ENCODE measurements at regions not wholly inside any gene's neighbourhood (a gene's known extent, or its start where the extent isn't known, plus 50 kb on each side); places are given as distances from the start of the nearest gene placed in this dataset.
A peak's percentile ranks its signal among the peaks of the same experiment; 100 is the strongest.

- H3K4me3 ChIP-seq (ENCODE audit: low read depth, low read length): no peak overlapping the region
- H3K36me3 ChIP-seq (ENCODE audit: control insufficient read depth, insufficient read depth, low read length): no peaks in the 10 kb centered on the region
- ChIA-PET POLR2A (no interaction called here), CTCF (no interaction called here)
- H3K27me3 ChIP-seq (ENCODE audit: control insufficient read depth, insufficient read depth, low read length): no peaks in the 10 kb centered on the region
- DNase-seq (ENCODE audit: low read depth): peak; percentile 37
- TF ChIP-seq CTCF (IDR thresholded peaks at IDR 0.05; ENCODE audit: insufficient read depth, low read depth, low read length): no peak
Observed at GRCh38 chr4:106851726-106852125, 184.4 kb downstream of the DKK2 start.

- no peak overlapping the region for H3K4me3 ChIP-seq (ENCODE audit: low read depth, low read length)
- ChIA-PET POLR2A (no interaction called here), CTCF (interaction anchor here (0.7 kb wide), 1 partner anchor 925 kb away, joined by 3 read pairs; no protein-coding TSS in a partner anchor)
- TF ChIP-seq CTCF (IDR thresholded peaks at IDR 0.05; ENCODE audit: insufficient read depth, low read depth, low read length): no peak
- H3K36me3 ChIP-seq (ENCODE audit: control insufficient read depth, insufficient read depth, low read length): no peaks in the 10 kb centered on the region
- DNase-seq (ENCODE audit: low read depth): no peak
- H3K27me3 ChIP-seq (ENCODE audit: control insufficient read depth, insufficient read depth, low read length): no peaks in the 10 kb centered on the region
Observed at GRCh38 chr4:106850691-106851090, 185.4 kb downstream of the DKK2 start.

GRCh38 chr4:106835919-106836318 is 200.2 kb downstream of the DKK2 start:
- Histone ChIP-seq H3K4me3 (ENCODE audit: low read depth, low read length) (no peak overlapping the region), H3K36me3 (ENCODE audit: control insufficient read depth, insufficient read depth, low read length) (no peaks in the 10 kb centered on the region), H3K27me3 (ENCODE audit: control insufficient read depth, insufficient read depth, low read length) (no peaks in the 10 kb centered on the region)
- TF ChIP-seq CTCF (IDR thresholded peaks at IDR 0.05; ENCODE audit: insufficient read depth, low read depth, low read length): no peak
- no peak for DNase-seq (ENCODE audit: low read depth)
- CTCF ChIA-PET: interaction anchor here (1.3 kb wide), 1 partner anchor 8 kb away, joined by 6 read pairs; no protein-coding TSS in a partner anchor
- POLR2A ChIA-PET: no interaction called here

- no peaks in the 10 kb centered on the region for H3K36me3 ChIP-seq (ENCODE audit: control insufficient read depth, insufficient read depth, low read length)
- no peak for TF ChIP-seq CTCF (IDR thresholded peaks at IDR 0.05; ENCODE audit: insufficient read depth, low read depth, low read length)
- no peaks in the 10 kb centered on the region for H3K27me3 ChIP-seq (ENCODE audit: control insufficient read depth, insufficient read depth, low read length)
- no peak for DNase-seq (ENCODE audit: low read depth)
- POLR2A ChIA-PET: no interaction called here
- H3K4me3 ChIP-seq (ENCODE audit: low read depth, low read length): no peak overlapping the region
- CTCF ChIA-PET: no interaction called here
Observed at GRCh38 chr4:106830879-106831278, 205.2 kb downstream of the DKK2 start.

- peak; percentile 30; the same call in 1 of the 2 replicates for TF ChIP-seq CTCF (IDR thresholded peaks at IDR 0.05; ENCODE audit: insufficient read depth, low read depth, low read length)
- Histone ChIP-seq H3K27me3 (ENCODE audit: control insufficient read depth, insufficient read depth, low read length) (no peaks in the 10 kb centered on the region), H3K4me3 (ENCODE audit: low read depth, low read length) (no peak overlapping the region), H3K36me3 (ENCODE audit: control insufficient read depth, insufficient read depth, low read length) (no peaks in the 10 kb centered on the region)
- POLR2A ChIA-PET: no interaction called here
- CTCF ChIA-PET: interaction anchor here (0.8 to 1.3 kb wide), 3 partner anchors 9 to 449 kb away, joined by 3 to 4 read pairs (median 3); no protein-coding TSS in a partner anchor
- DNase-seq (ENCODE audit: low read depth): no peak
Observed at GRCh38 chr4:106818764-106819163, 217.3 kb downstream of the DKK2 start.
